ENCODE measurements at regions not wholly inside any gene's neighbourhood (a gene's known extent, or its start where the extent isn't known, plus 50 kb on each side); places are given as distances from the start of the nearest gene placed in this dataset.

- no peak for TF ChIP-seq CTCF (IDR thresholded peaks at IDR 0.05)
- no peaks in the 10 kb centered on the region for H3K4me1 ChIP-seq (replicated peaks in 1 of 2)
- intact Hi-C loops (cut with DNase I), result loop anchor here in 1 of 2 donors (10.0 kb wide), 1 partner anchor 380 kb away; no protein-coding TSS in a partner anchor
- no peaks in the 10 kb centered on the region for H3K9me3 ChIP-seq (replicated peaks in 1 of 3)
- peaks cover 4% of the 10 kb centered on the region for H3K27me3 ChIP-seq
- no peak for DNase-seq
- no peak overlapping the region for H3K4me3 ChIP-seq
- H3K36me3 ChIP-seq (replicated peaks in 1 of 2), result no peaks in the 10 kb centered on the region
- WGBS, 4 donors, result 63 to 100% (median 88%) methylated on average over 1 of the region's 1 CpG
- H3K27ac ChIP-seq, result no peak overlapping the region
Measured at GRCh38 chr12:13654456-13654855, 326.9 kb downstream of the GRIN2B start.

DNA sequence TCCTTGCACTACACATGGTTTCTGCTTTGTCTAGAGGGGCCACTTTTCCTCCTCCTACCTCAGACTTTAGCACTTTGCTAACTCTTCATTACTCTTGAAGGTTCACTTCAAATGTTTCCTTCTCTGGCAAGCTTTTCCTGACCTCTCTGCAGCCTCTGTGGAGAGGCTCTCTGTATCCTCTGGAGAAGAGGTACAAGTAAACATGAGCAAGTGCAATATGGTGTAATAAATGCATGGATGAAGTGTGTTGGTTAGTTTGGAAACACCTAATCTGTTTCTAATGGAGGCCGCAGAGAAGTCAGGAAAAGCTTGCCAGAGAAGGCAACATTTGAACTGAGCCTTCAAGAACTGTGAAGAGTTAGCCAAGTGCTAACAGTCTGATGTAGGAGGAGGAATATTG is 329.3 kb downstream of the GRIN2B start:
- WGBS, 4 donors, result 84 to 92% (median 88%) methylated on average over 1 of the region's 1 CpG
- intact Hi-C loops (cut with DNase I), result loop anchor here in 1 of 2 donors (10.0 kb wide), 1 partner anchor 377 kb away; no protein-coding TSS in a partner anchor

DNA sequence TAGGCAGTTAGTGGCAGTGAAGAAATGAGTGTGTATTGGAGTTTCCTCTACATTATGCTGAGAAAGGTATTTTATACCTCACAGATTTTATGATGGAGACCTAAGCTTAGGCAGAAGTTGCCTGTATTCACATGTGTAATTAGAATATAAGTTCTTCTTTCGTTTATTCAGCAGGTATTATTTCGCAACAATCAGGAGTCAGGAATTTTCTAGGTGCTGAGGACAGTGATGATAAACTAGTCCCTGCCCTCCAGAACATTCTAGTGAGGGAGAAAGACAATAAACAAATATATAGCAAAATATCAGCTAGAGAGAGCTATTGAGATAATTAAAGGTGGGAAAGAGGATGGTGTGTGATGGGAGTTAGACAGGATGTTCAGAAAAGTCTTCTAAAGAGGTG is 345.7 kb downstream of the GRIN2B start:
- WGBS, 4 donors, result 46 to 66% (median 60%) methylated on average over 2 of the region's 2 CpGs
- Histone ChIP-seq H3K27me3 (no peaks in the 10 kb centered on the region), H3K27ac (no peak overlapping the region), H3K36me3 (replicated peaks in 1 of 2) (no peaks in the 10 kb centered on the region), H3K4me1 (replicated peaks in 1 of 2) (no peaks in the 10 kb centered on the region), H3K9me3 (replicated peaks in 1 of 3) (no peaks in the 10 kb centered on the region), H3K4me3 (no peak overlapping the region)
- intact Hi-C loops (cut with DNase I), result no loop called here
- TF ChIP-seq CTCF (IDR thresholded peaks at IDR 0.05) (no peak), POLR2A (IDR thresholded peaks at IDR 0.05) (no peak)
- DNase-seq, result no peak

More for the DNA sequence above, 329.3 kb downstream of the GRIN2B start:
- no peak overlapping the region for H3K4me3 ChIP-seq
- DNase-seq, result no peak
- no peaks in the 10 kb centered on the region for H3K4me1 ChIP-seq (replicated peaks in 1 of 2)
- no peaks in the 10 kb centered on the region for H3K9me3 ChIP-seq (replicated peaks in 1 of 3)
- peaks cover 4% of the 10 kb centered on the region for H3K27me3 ChIP-seq
- TF ChIP-seq CTCF (IDR thresholded peaks at IDR 0.05) (no peak), POLR2A (IDR thresholded peaks at IDR 0.05) (no peak)
- no peaks in the 10 kb centered on the region for H3K36me3 ChIP-seq (replicated peaks in 1 of 2)
- no peak overlapping the region for H3K27ac ChIP-seq

- Histone ChIP-seq H3K27me3 (no peaks in the 10 kb centered on the region), H3K27ac (no peak overlapping the region), H3K36me3 (replicated peaks in 1 of 2) (no peaks in the 10 kb centered on the region), H3K4me1 (replicated peaks in 1 of 2) (no peaks in the 10 kb centered on the region), H3K9me3 (replicated peaks in 1 of 3) (no peaks in the 10 kb centered on the region), H3K4me3 (no peak overlapping the region)
- intact Hi-C loops (cut with DNase I), result no loop called here
- TF ChIP-seq POLR2A (IDR thresholded peaks at IDR 0.05) (no peak), CTCF (IDR thresholded peaks at IDR 0.05) (no peak)
- DNase-seq, result no peak
- 47 to 76% (median 64%) methylated on average over 2 of the region's 2 CpGs for WGBS, 4 donors
Measured at GRCh38 chr12:13631873-13632272, 349.5 kb downstream of the GRIN2B start.
